Activated CD8-positive, alpha-beta memory T cell treated with anti-CD3 and anti-CD28 coated beads, Interleukin-2, amount 50 U/mL, for 1 hour (primary cell): ENCODE measurements at regions not wholly inside any gene's neighbourhood (a gene's known extent, or its start where the extent isn't known, plus 50 kb on each side); places are given as distances from the start of the nearest gene placed in this dataset.

Experiments
- DNase-seq: peaks from one replicate; pipeline ENCODE4 v3.0.0-alpha.2; 2020; ENCODE audit errors: extremely low read depth

- DNase-seq: no peak
These were observed 58.3 kb upstream of the SMIM31 start for GRCh38 chr4:164695650-164696049.

DNA sequence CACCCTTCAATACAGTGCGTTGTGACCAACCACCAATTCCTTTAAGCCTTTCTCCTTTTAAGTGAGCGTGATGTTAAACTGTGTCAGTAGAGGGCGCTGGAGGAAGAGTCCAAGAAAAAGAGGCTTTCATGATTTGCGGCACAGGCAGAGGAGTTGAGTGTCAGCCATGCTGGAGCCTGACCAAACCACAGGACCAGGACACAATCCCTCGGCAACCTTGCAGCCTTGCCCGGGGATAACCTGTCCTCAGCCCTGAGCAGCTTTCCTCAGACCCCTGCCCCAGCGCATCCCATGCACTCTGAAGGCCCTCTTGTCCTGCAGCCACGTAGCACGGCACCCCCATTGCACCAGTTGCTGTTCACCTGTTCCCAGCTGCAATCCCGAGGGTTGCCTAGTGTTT lies 53.5 kb upstream of the SMIM31 start:
- no peak for DNase-seq

- DNase-seq: no peak
These were observed 52.3 kb upstream of the SMIM31 start for GRCh38 chr4:164701665-164702064.
